Aorta (tissue), 5 donors: ENCODE measurements at regions not wholly inside any gene's neighbourhood (a gene's known extent, or its start where the extent isn't known, plus 50 kb on each side); places are given as distances from the start of the nearest gene placed in this dataset.
"Not testable (repeated sequence)": the region's sequence is repeated elsewhere in the genome, so short reads cannot be mapped to it uniquely, and the experiment has no call there.

Experiments used
- ATAC-seq: fragments of 200-7000 bp; cut with Tn5 transposase; one replicate; pipeline ENCODE4 v1.9.1; 2022; ENCODE audit warnings: moderate library complexity; ENCODE audit not compliant: low FRiP score
- DNase-seq, 2 donors: peaks; one replicate each; pipeline ENCODE4 v3.0.0-alpha.2; 2020
- H3K27ac ChIP-seq, 2 donors: one replicate each; pipeline ENCODE4 v1.5.1; 2013; ENCODE audit warnings: low read length in 2 of 2, mild to moderate bottlenecking in 2 of 2, moderate library complexity in 2 of 2, control low read depth in 1 of 2, inconsistent platforms in 1 of 2, low read depth in 1 of 2
- H3K27me3 ChIP-seq, 2 donors: one replicate each; pipeline ENCODE4 v1.6.1; 2013; ENCODE audit warnings: control low read depth in 1 of 2, low read length in 1 of 2, mild to moderate bottlenecking in 1 of 2, moderate library complexity in 1 of 2; ENCODE audit not compliant: insufficient read depth in 2 of 2, control insufficient read depth in 1 of 2
- H3K36me3 ChIP-seq, 2 donors: one replicate each; pipeline ENCODE4 v1.6.1; 2013; ENCODE audit warnings: control low read depth in 1 of 2, low read length in 1 of 2, mild to moderate bottlenecking in 1 of 2; ENCODE audit not compliant: insufficient read depth in 2 of 2, control insufficient read depth in 1 of 2
- H3K4me1 ChIP-seq, 2 donors: one replicate each; pipeline ENCODE4 v1.6.1; 2013; ENCODE audit warnings: low read length in 2 of 2, control low read depth in 1 of 2, mild to moderate bottlenecking in 1 of 2, moderate library complexity in 1 of 2; ENCODE audit not compliant: insufficient read depth in 2 of 2, control insufficient read depth in 1 of 2
- H3K4me3 ChIP-seq, 2 donors: one replicate each; pipeline ENCODE4 v1.5.1; 2013; ENCODE audit warnings: low read length in 2 of 2, control low read depth in 1 of 2, mild to moderate bottlenecking in 1 of 2
- H3K9me3 ChIP-seq: one replicate; pipeline ENCODE4 v1.6.1; 2013; ENCODE audit warnings: mild to moderate bottlenecking, low read length; ENCODE audit not compliant: control insufficient read depth
- WGBS, 2 donors: extraction: QIAGEN DNeasy Blood & Tissue Kit; methylation state at CpG; one replicate each; pipeline ENCODE4 v1.1.7; 2013; 5-methylcytosine and 5-hydroxymethylcytosine counted together
- intact Hi-C, 2 donors: fragments of 100-400 bp; cut with DNase I; formaldehyde crosslinking; loops; one replicate each; pipeline versions ENCODE4 v1.14.2 to v1.15.0; 2022
- donor health status: healthy with polysubstance abuse.
- donor health status: Bipolar disorder and iron deficiency.
- donor health status: DM: no; HTN: no; CAD: no.
- donor health status: DM: no; HTN: no; CAD: no.
- donor health status: DM: yes; HTN: yes; CAD: no.

GRCh38 chr12:20000229-20000849 is 368.0 kb upstream of the PDE3A start:
- intact Hi-C loops, result no loop called here
- ATAC-seq (no peak), DNase-seq (no peak)
- no peaks in the 10 kb centered on the region for H3K9me3 ChIP-seq
- H3K36me3 ChIP-seq, result peaks cover 0 to 2% of the 10 kb centered on the region in 2 donors
- no peak overlapping the region for H3K4me3 ChIP-seq
- no peaks in the 10 kb centered on the region for H3K27me3 ChIP-seq
- H3K4me1 ChIP-seq, result peaks cover 3 to 4% of the 10 kb centered on the region in 2 donors
- 12 to 22% methylated on average over 4 of the region's 4 CpGs for WGBS, 2 donors
- H3K27ac ChIP-seq, result no peak overlapping the region

GRCh38 chr12:20003252-20003651 is 365.1 kb upstream of the PDE3A start:
- WGBS, 2 donors, result 93 to 94% methylated on average over 2 of the region's 2 CpGs
- Histone ChIP-seq H3K4me1 (peaks cover 3 to 4% of the 10 kb centered on the region in 2 donors), H3K4me3 (no peak overlapping the region), H3K9me3 (no peaks in the 10 kb centered on the region), H3K27me3 (no peaks in the 10 kb centered on the region), H3K27ac (no peak overlapping the region), H3K36me3 (peaks cover 0 to 2% of the 10 kb centered on the region in 2 donors)
- intact Hi-C loops, result no loop called here
- ATAC-seq (no peak), DNase-seq (no peak)

GRCh38 chr12:20004952-20005351 is 363.4 kb upstream of the PDE3A start:
- intact Hi-C loops, result no loop called here
- ATAC-seq (no peak), DNase-seq (no peak)
- H3K4me3 ChIP-seq, result no peak overlapping the region
- H3K27ac ChIP-seq, result no peak overlapping the region
- H3K27me3 ChIP-seq, result no peaks in the 10 kb centered on the region
- H3K4me1 ChIP-seq, result no peaks in the 10 kb centered on the region
- WGBS, 2 donors, result 41 to 67% methylated on average over 2 of the region's 2 CpGs
- peaks cover 0 to 2% of the 10 kb centered on the region in 2 donors for H3K36me3 ChIP-seq
- H3K9me3 ChIP-seq, result no peaks in the 10 kb centered on the region

- intact Hi-C loops, result no loop called here
- no peak overlapping the region for H3K4me3 ChIP-seq
- no peak overlapping the region for H3K27ac ChIP-seq
- no peaks in the 10 kb centered on the region for H3K9me3 ChIP-seq
- H3K4me1 ChIP-seq, result no peaks in the 10 kb centered on the region
- 78 to 87% methylated on average over 8 of the region's 8 CpGs for WGBS, 2 donors
- no peak for DNase-seq
- ATAC-seq, result no peak
- H3K36me3 ChIP-seq, result peaks cover 0 to 2% of the 10 kb centered on the region in 2 donors
- H3K27me3 ChIP-seq, result no peaks in the 10 kb centered on the region
Measured at GRCh38 chr12:20006871-20007730, 361.2 kb upstream of the PDE3A start.

GRCh38 chr12:20009965-20010364 is 358.4 kb upstream of the PDE3A start:
- H3K36me3 ChIP-seq, ATAC-seq, H3K27me3 ChIP-seq, H3K9me3 ChIP-seq, H3K27ac ChIP-seq, H3K4me1 ChIP-seq, H3K4me3 ChIP-seq, intact Hi-C loops, DNase-seq: not testable (repeated sequence)
- 96 to 98% methylated on average over 8 of the region's 8 CpGs for WGBS, 2 donors

- 7 to 9% methylated on average over 2 of the region's 2 CpGs for WGBS, 2 donors
Measured at GRCh38 chr12:20011200-20011599, 357.1 kb upstream of the PDE3A start.

GRCh38 chr12:20017802-20018201 is 350.5 kb upstream of the PDE3A start:
- Histone ChIP-seq H3K27ac (no peak overlapping the region), H3K36me3 (no peaks in the 10 kb centered on the region), H3K4me3 (no peak overlapping the region), H3K4me1 (no peaks in the 10 kb centered on the region), H3K27me3 (no peaks in the 10 kb centered on the region), H3K9me3 (no peaks in the 10 kb centered on the region)
- intact Hi-C loops, result no loop called here
- ATAC-seq (no peak), DNase-seq (no peak)

More at GRCh38 chr12:20011200-20011599, 357.1 kb upstream of the PDE3A start:
- Histone ChIP-seq H3K9me3 (no peaks in the 10 kb centered on the region), H3K27ac (no peak overlapping the region), H3K27me3 (no peaks in the 10 kb centered on the region), H3K36me3 (no peaks in the 10 kb centered on the region), H3K4me3 (no peak overlapping the region), H3K4me1 (no peaks in the 10 kb centered on the region)
- no peak for DNase-seq
- intact Hi-C loops, result no loop called here
- no peak for ATAC-seq

- no peaks in the 10 kb centered on the region for H3K9me3 ChIP-seq
- no peaks in the 10 kb centered on the region for H3K27me3 ChIP-seq
- intact Hi-C loops, result no loop called here
- WGBS, 2 donors, result 63 to 65% methylated on average over 3 of the region's 3 CpGs
- no peaks in the 10 kb centered on the region for H3K4me1 ChIP-seq
- no peak overlapping the region for H3K4me3 ChIP-seq
- no peak overlapping the region for H3K27ac ChIP-seq
- H3K36me3 ChIP-seq, result no peaks in the 10 kb centered on the region
- DNase-seq (no peak), ATAC-seq (no peak)
Measured at GRCh38 chr12:20018406-20018805, 349.9 kb upstream of the PDE3A start.

- Histone ChIP-seq H3K27ac (no peak overlapping the region), H3K27me3 (no peaks in the 10 kb centered on the region), H3K9me3 (no peaks in the 10 kb centered on the region), H3K36me3 (no peaks in the 10 kb centered on the region), H3K4me1 (no peaks in the 10 kb centered on the region), H3K4me3 (no peak overlapping the region)
- intact Hi-C loops, result no loop called here
- ATAC-seq (peak; percentile 46), DNase-seq (no peak)
- 82 to 85% methylated on average over 6 of the region's 6 CpGs for WGBS, 2 donors
Measured at GRCh38 chr12:20024194-20024593, 344.1 kb upstream of the PDE3A start.
